ENCODE measurements at regions not wholly inside any gene's neighbourhood (a gene's known extent, or its start where the extent isn't known, plus 50 kb on each side); places are given as distances from the start of the nearest gene placed in this dataset.

GRCh38 chr7:132072873-132073272, 503.4 kb downstream of the PLXNA4 start:
- no peak for DNase-seq

DNA sequence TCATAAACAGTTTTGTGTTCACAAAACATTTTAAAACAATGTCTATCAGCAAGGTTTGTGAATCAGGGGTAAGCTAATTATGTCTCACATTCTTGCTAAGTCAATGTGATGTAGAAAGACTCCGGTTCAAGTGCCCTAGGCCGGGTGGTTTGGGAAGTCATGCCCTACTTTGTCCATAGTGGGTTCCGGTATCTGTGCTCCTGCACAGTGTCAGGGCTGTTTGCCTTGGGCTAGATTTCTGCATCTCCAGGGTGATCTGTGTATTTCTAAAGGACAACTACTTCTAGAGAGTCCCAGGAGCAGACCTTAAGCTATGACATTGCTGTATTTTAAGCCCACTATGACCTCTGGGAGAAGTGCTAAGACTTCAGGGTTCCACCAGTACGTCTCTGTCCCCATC, 504.1 kb downstream of the PLXNA4 start:
- no peak for DNase-seq

GRCh38 chr7:132069306-132069705, 507.0 kb downstream of the PLXNA4 start:
- DNase-seq, result no peak

- DNase-seq, result no peak
Observed at GRCh38 chr7:132066761-132067171, 509.5 kb downstream of the PLXNA4 start.

DNA sequence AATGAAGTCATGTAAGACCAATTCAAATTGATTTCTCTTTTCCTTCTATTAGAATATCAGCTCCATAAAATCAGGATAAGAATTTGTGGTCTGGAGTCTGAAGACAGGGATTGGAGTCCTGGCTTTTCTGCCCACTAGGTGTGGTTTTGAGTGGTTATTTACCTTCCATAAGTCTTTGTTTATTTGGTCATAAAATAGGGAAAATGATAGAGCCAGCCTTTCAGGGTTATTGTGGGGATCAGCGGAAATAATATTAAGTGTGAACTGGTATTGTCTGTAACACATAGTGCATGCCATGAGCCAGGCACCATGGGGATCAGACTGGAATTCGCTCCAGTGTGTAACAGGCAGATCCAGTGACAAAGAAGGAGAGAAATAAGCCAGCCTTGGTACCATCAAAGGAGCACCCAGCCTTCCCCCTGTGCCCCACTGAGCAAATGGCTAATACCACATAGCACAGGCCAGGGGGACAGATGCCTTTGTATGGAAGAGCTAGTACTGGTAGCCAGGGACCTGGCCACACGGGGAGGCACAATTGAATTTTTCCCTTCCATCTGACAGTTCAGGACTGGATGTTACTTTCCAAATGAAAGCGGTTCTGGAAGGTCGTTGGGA, 509.7 kb upstream of the PODXL start:
- DNase-seq, result peak; percentile 11

GRCh38 chr7:132065193-132065988, 509.0 kb upstream of the PODXL start:
- peak; percentile 16 for DNase-seq

DNA sequence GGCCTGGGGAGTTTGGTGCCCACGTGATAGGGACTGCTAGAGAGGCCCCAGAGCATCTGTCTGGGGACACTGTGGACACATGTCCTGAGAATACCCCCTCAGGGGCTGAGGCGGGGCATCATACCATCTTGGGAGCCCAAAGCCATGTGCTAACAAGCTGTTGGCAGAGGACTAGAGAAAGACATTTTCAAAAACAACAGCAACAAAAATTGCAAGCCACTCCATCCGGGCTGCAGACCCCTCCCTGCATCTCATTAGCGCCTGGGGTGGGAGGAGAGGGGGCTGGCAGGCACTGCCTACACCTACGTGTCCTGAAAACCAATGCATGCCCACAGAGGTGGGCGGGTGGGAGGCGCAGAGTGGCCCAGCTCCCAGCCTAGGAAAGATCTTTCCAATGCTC, 507.4 kb upstream of the PODXL start:
- no peak for DNase-seq

- no peak for DNase-seq
Observed at GRCh38 chr7:132061937-132062336, 505.5 kb upstream of the PODXL start.

GRCh38 chr7:132059141-132059540, 502.7 kb upstream of the PODXL start:
- no peak for DNase-seq

DNA sequence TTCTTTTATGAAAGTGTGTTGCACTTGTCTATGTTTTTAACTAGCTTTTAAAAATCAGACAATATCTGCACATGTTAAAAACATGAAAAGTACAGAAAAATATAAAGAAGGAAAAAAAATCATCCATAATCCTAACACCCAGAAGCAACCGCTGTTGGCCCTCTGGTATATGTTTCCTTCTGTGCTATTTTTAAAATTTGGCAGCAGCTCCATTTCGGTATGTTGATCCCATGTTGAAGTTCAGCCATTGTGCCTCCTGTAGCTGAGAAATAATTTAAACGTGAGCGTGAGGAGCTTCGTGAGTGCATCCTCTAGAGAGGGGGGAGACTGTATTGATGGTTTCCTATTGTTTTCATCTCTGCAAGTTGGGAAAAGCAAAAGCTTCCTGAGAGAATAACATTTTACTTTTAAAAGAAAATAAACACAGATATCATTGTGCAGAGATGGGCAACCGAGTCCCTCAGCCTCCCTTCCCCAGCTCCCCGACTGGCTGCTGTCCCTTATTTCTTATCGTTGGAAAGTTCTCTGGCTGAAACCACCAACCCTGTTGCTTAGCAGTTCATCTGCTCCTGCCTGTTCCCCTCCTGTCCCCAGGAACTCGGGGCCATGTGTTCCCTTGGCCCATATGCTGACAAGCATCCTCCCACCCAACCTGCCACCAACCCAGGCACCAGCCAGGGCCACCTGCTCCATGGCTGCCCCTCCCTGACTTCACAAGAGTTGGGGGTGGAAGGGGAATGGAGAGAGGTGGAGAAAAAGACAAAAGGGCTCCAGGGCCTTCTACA, 499.1 kb upstream of the PODXL start:
- no peak for DNase-seq

DNA sequence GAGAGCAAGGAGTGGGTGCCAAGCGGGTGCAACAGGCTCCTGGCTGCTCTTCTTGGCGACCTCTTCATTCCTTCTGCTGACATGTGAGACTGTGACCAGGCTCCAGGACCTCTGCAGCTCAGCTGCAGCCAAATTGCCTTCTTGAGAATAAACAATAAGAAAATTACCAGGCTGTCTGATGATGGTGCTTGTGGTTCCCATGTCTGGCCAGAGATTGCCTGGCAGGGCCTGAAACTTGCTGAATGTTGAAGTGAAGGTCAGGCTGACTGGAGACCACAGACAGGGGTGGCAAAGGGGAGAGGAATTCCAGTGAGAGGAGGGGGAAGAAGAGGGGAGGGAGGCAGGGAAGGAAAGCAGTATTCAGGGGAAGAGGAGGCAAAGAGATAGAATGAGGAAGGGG, 497.4 kb upstream of the PODXL start:
- no peak for DNase-seq

GRCh38 chr7:132051311-132051710, 494.9 kb upstream of the PODXL start:
- DNase-seq, result no peak

GRCh38 chr7:132049462-132050304, 493.3 kb upstream of the PODXL start:
- DNase-seq, result no peak

- DNase-seq, result no peak
Observed at GRCh38 chr7:132045481-132045980, 489.1 kb upstream of the PODXL start.

DNA sequence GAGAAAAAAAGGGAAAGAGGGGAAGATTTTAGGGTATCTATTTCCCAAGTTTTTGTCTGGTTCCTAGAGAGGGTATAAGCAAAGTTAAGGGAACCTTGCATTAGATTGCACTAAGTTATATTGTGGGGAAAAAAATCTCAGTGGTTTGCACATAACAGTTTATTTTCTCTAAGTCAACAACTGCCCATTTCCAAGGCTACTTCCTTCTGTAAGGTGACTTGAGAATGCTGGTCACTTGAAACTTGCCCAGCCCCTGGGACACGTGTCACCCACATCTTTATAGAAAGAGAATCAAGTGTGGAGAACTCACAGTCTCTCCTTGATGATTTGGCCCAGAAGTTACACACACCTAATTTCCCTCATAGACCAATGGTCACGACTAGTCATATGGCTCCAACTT, 488.6 kb upstream of the PODXL start:
- no peak for DNase-seq

DNA sequence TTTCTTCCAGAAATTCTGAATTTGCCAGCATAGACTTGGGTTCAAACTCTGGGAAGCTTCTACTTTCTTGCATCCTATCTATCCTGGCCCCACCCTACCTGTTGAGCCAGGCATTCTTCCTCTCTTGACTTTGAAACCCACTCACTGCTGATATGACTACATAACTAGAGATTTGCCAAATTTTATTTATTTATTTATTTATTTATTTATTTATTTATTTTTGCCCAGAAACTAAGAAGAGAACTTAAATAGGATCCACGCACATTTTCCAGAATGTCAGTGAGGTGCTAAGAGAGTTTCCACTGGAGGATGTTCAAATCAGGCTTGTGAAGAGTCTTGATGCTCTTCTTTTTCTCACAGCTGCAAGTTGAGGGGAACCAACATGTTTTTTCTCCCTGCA, 487.8 kb upstream of the PODXL start:
- DNase-seq, result no peak

GRCh38 chr7:132041108-132041507, 484.7 kb upstream of the PODXL start:
- DNase-seq, result no peak

DNA sequence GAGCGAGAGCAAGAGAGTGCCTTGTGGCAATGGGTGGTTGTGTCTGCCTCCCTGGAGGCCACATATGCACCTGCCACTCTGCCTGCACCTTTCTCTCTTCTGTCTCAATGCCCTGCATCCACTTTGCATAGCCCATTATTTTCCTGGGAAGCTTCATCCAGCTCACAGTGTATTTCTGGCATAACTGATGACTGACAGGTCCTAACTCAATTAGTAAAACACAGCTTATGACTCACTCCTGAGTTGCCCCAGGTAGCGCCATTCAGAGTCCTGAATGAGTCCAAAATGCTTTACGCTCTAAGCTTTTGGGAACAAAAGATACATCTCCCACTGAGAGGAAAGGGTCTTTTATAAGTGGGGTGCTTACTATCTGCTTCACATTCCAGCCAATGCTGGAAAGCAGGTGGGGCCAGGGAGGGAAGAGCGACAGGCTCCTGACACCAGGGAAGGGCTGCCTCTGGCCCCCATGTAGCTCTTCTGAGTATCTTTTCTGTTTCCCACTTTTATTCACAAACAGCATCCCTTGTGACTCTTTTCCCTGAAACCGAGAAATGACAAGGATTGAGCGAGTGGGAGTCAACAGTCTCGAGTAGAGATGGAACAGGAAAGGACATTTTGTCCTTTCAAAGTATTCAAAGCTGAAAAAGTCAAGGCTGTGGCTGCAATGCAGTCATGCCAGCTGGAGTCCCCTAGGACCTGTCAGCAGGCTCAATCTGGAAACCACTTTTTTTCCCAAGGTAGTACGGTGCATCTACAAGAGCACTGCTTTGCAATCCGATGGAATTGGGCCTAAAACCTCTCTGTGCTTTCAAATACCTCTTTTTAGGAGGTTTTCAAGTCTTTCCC, 479.3 kb upstream of the PODXL start:
- no peak for DNase-seq

GRCh38 chr7:132034748-132035416, 478.5 kb upstream of the PODXL start:
- no peak for DNase-seq

DNA sequence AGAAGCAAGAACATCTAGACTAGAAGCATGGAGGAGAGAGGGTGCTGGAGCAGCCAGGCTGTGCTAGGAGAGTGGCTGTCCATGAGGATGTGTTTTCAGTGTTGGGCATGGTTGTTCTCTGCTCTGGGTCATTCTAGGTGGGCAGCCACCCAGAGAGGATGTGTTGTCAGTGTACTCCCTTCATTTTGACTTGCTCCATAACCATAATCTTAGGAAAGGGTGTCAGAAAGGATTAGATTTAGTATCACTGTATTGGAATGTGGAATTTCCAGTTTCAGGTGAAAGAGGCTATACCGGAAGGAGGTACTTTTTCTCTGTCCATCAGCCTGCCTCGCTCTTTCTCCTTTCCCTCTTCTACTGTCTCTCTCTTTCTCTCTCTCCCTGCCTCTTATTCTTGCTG, 474.5 kb upstream of the PODXL start:
- DNase-seq, result no peak

- DNase-seq, result no peak
Observed at GRCh38 chr7:132030086-132030568, 473.7 kb upstream of the PODXL start.

All from NCI-H2227 treated with DMSO at 0.1 percent for 48 hours (cell line).